Stomach (tissue), 8 donors: ENCODE measurements at regions not wholly inside any gene's neighbourhood (a gene's known extent, or its start where the extent isn't known, plus 50 kb on each side); places are given as distances from the start of the nearest gene placed in this dataset.
"Not testable (repeated sequence)": the region's sequence is repeated elsewhere in the genome, so short reads cannot be mapped to it uniquely, and the experiment has no call there.

Experiments used
- DNase-seq, 2 donors: peaks; one replicate each; pipeline versions ENCODE4 v3.0.0 to v3.0.0-alpha.2; 2013 to 2019
- H3K27ac ChIP-seq, 5 donors: fragments of 200-600 bp in 4 of 5; sonication (generic) in 4 of 5; one replicate each; pipeline ENCODE4 v1.5.1; 2013 to 2019; ENCODE audit warnings: mild to moderate bottlenecking in 1 of 5, moderate library complexity in 1 of 5
- H3K27me3 ChIP-seq, 3 donors: fragments of 200-600 bp; sonication (generic); one replicate each; pipeline ENCODE4 v1.5.1; 2017 to 2019; ENCODE audit warnings: mixed run types in 1 of 3
- H3K36me3 ChIP-seq, 4 donors: fragments of 200-600 bp; sonication (generic); 1 replicate in 3 of 4; 2 replicates in 1 of 4; pipeline ENCODE4 v1.5.1; 2016 to 2019
- H3K4me1 ChIP-seq, 4 donors: fragments of 200-600 bp; sonication (generic); one replicate each; pipeline ENCODE4 v1.5.1; 2016 to 2019
- H3K4me3 ChIP-seq, 4 donors: fragments of 200-600 bp; sonication (generic) in 3 of 4; one replicate each; pipeline ENCODE4 v1.5.1; 2016 to 2019; ENCODE audit warnings: mild to moderate bottlenecking in 1 of 4
- H3K9me3 ChIP-seq, 4 donors: fragments of 200-600 bp; sonication (generic); one replicate each; pipeline ENCODE4 v1.5.1; 2016 to 2019
- POLR2AphosphoS5 ChIP-seq, 3 donors: sonication (generic); formaldehyde crosslinking; IDR thresholded peaks; one replicate each; pipeline ENCODE4 v1.6.1; 2016; ENCODE audit warnings: antibody characterized with exemption in 3 of 3
- WGBS, 5 donors: extraction: QIAGEN DNeasy Blood & Tissue Kit in 3 of 5; methylation state at CpG; one replicate each; pipeline versions ENCODE4 v1.1.5 to v1.1.7; 2013 to 2018; 5-methylcytosine and 5-hydroxymethylcytosine counted together
- intact Hi-C: fragments of 100-400 bp; cut with DNase I; formaldehyde crosslinking; loops from one replicate; pipeline ENCODE4 v1.15.1; 2023; ENCODE audit warnings: low total_unique reads
- donor health status: healthy with polysubstance abuse.
- donor health status: Bipolar disorder and iron deficiency.
- donor health status: healthy.

- DNase-seq: peak; percentile 27 to 77
- intact Hi-C loops, H3K4me3 ChIP-seq, H3K27me3 ChIP-seq: not testable (repeated sequence)
- WGBS, 5 donors: 36 to 81% (median 61%) methylated on average over 6 to 12 of the region's 12 CpGs
- peaks cover 4 to 28% (median 10%) of the 10 kb centered on the region in 4 donors for H3K9me3 ChIP-seq
- peaks cover 0 to 19% (median 0%) of the 10 kb centered on the region in 4 donors for H3K36me3 ChIP-seq
- peaks cover 0 to 11% (median 4%) of the 10 kb centered on the region in 4 donors for H3K4me1 ChIP-seq
- peak in 1 of 3 donors; percentile 10 for TF ChIP-seq POLR2AphosphoS5 (IDR thresholded peaks at IDR 0.05)
- H3K27ac ChIP-seq: peak overlapping the region in 2 of 5 donors; percentile 7 to 53
These were observed 83.0 kb upstream of the ROPN1B start for GRCh38 chr3:125886006-125886405.

GRCh38 chr3:125899181-125899580 lies 69.8 kb upstream of the ROPN1B start:
- DNase-seq, H3K4me1 ChIP-seq, H3K27me3 ChIP-seq, intact Hi-C loops, H3K27ac ChIP-seq, H3K4me3 ChIP-seq, H3K9me3 ChIP-seq: not testable (repeated sequence)
- peaks cover 0 to 31% (median 4%) of the 10 kb centered on the region in 4 donors for H3K36me3 ChIP-seq
- WGBS, 5 donors: 72 to 86% (median 79%) methylated on average over 6 of the region's 6 CpGs

DNA sequence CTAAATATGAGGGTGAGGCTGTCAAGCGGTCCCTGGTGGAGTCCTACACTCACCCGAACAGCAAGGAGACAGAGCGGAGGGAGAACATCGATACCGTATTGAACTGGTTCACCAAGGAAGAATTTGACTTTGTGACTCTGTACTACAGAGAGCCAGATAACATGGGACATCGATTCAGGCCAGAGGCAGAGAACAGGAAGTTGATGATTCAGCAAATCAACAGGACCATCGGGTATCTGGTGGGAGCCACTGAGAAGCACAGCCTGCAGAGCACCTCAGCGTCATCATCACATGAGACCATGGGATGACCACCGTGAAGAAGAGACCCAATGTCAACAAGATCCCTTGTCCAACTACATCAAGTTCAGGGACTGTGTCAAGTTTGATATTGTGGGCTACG lies 67.5 kb upstream of the ROPN1B start:
- H3K27ac ChIP-seq, intact Hi-C loops, H3K27me3 ChIP-seq, H3K4me1 ChIP-seq, H3K9me3 ChIP-seq, H3K4me3 ChIP-seq, DNase-seq: not testable (repeated sequence)
- peaks cover 0 to 37% (median 7%) of the 10 kb centered on the region in 4 donors for H3K36me3 ChIP-seq
- 87 to 93% (median 92%) methylated on average over 10 of the region's 10 CpGs for WGBS, 5 donors

- H3K27ac ChIP-seq, H3K4me1 ChIP-seq, H3K9me3 ChIP-seq, H3K4me3 ChIP-seq, H3K27me3 ChIP-seq, DNase-seq, intact Hi-C loops: not testable (repeated sequence)
- 81 to 97% (median 96%) methylated on average over 5 to 29 of the region's 29 CpGs for WGBS, 5 donors
- peaks cover 0 to 37% (median 7%) of the 10 kb centered on the region in 4 donors for H3K36me3 ChIP-seq
These were observed 65.1 kb upstream of the ROPN1B start for GRCh38 chr3:125903780-125904455.

DNA sequence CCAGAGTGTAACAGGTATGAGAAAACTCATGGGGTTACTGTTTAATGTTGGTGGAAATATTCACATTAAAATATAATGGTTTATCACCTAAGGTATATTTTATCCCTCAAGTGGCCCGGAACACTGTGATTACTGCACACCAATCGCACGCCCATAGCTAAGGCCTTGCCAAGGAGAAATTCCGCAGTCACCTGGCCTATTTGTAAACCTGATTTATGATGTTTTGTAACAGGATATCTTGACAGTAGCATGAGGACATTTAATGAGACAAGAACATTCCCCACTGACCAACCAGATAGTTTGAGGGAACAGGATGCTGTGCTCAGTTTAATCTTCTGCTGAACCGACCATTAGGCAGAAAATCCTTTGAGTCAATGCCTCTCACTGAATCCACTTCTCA lies 61.7 kb upstream of the ROPN1B start:
- DNase-seq, H3K4me1 ChIP-seq, H3K9me3 ChIP-seq, H3K27me3 ChIP-seq, H3K4me3 ChIP-seq, intact Hi-C loops, H3K27ac ChIP-seq: not testable (repeated sequence)
- WGBS, 5 donors: 88 to 96% (median 94%) methylated on average over 5 of the region's 5 CpGs
- peaks cover 0 to 23% (median 5%) of the 10 kb centered on the region in 4 donors for H3K36me3 ChIP-seq

DNA sequence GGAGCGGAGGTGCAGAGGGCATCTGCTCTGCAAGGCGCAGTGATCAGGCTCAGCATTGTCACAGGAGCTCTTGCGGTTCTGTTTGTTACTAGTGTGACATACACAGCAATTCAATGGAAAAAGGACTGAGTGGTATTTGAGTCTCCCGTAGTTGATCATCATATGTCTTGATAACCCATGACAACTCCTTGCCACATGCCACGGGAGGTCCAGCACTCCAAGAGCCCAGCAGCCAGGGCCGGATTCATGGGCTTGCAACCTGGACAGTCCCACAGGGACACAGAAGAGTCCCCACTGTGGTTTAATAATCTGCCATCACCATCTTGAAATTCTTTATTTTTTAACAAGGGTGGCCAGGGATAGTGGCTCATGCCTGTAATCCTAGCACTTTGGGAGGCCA lies 58.1 kb upstream of the ROPN1B start:
- H3K27ac ChIP-seq, intact Hi-C loops: not testable (repeated sequence)
- WGBS, 5 donors: 88 to 94% (median 93%) methylated on average over 6 of the region's 6 CpGs

DNA sequence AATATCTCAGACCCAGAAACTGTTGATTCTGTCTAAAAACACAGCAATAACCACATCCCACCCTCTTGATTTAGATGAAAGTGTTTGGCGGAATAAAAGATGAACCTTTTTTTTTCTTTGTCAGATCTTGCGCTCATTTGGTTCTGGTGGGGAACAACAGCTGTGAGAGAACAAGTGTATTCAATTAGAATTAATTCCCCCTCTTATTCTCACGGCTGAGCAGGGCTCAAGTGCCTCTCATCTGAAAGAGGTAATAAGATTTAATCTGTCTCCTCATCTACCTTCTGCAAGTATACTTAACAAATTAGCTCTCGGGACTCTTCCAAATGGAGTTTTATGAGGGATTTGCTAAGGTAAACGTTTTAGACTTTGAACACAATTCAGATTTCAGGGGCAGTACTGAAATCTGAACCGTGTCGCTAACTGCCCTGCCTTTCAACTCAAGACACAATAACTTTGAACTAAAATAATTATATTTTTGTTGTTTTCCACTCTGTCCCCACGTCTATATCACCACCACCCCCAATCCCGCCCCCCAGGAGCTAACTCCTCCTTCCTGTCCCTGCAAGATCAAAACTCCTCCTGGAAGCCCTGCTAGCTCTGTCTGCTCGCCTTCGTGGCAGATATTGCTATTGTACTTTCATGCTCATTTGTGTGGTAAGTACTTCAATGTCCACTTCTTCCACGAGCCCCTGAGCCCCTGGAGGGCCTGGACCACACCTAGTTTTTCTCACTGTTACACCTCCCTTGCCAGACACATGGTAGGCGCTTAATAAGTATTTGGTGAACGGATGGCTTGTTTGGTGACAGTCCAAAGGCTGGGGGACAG lies 54.2 kb upstream of the ROPN1B start:
- 18 to 26% (median 21%) methylated on average over 14 of the region's 14 CpGs for WGBS, 5 donors
- intact Hi-C loops, H3K9me3 ChIP-seq, H3K27me3 ChIP-seq, H3K36me3 ChIP-seq: not testable (repeated sequence)
- H3K27ac ChIP-seq: peak overlapping the region; percentile 87 to 95 (median 92)
- peak in 1 of 2 donors; percentile 48 for DNase-seq
- peaks cover 4 to 23% (median 18%) of the 10 kb centered on the region in 4 donors for H3K4me1 ChIP-seq
- peak overlapping the region; percentile 64 to 85 (median 78) for H3K4me3 ChIP-seq

More for the DNA sequence above, 58.1 kb upstream of the ROPN1B start:
- peaks cover 0 to 16% (median 11%) of the 10 kb centered on the region in 4 donors for H3K4me1 ChIP-seq
- not testable (repeated sequence) for H3K36me3 ChIP-seq, H3K27me3 ChIP-seq, DNase-seq, H3K9me3 ChIP-seq, H3K4me3 ChIP-seq

GRCh38 chr3:125915437-125915787 lies 53.6 kb upstream of the ROPN1B start:
- intact Hi-C loops, H3K9me3 ChIP-seq, H3K36me3 ChIP-seq, H3K27me3 ChIP-seq, DNase-seq: not testable (repeated sequence)
- 0 to 2% (median 0%) methylated on average over 18 to 30 of the region's 30 CpGs for WGBS, 5 donors
- peak overlapping the region; percentile 64 to 85 (median 78) for H3K4me3 ChIP-seq
- H3K27ac ChIP-seq: peak overlapping the region; percentile 87 to 95 (median 92)
- peaks cover 4 to 23% (median 18%) of the 10 kb centered on the region in 4 donors for H3K4me1 ChIP-seq
